Panc1 (cell line): ENCODE measurements at regions not wholly inside any gene's neighbourhood (a gene's known extent, or its start where the extent isn't known, plus 50 kb on each side); places are given as distances from the start of the nearest gene placed in this dataset.

Experiments used
- ATAC-seq: fragments of 200-7000 bp; cut with Tn5 transposase; 2 replicates; pipeline ENCODE4 v1.9.1; 2020; ENCODE audit warnings: mild to moderate bottlenecking, moderate library complexity
- BruUV-seq: library from RNA; stranded (reverse); fragments of 400-500 nt; replicated peaks from 2 replicates; lab custom pipeline; 2021; lab: Mats Ljungman, UMichigan
- CTCF ChIA-PET: fragments of 300-600 bp; sonication (Branson Sonifier 250); formaldehyde crosslinking; loops from one replicate; lab custom pipeline; 2022; ENCODE audit warnings: antibody characterized with exemption; lab: Charles Lee
- POLR2A ChIA-PET: fragments of 300-600 bp; sonication (Branson Sonifier 250); formaldehyde crosslinking; loops from one replicate; lab custom pipeline; 2022; ENCODE audit warnings: antibody characterized with exemption; lab: Charles Lee
- DNase-seq: peaks from one replicate; pipeline ENCODE4 v3.0.0-alpha.2; 2010; ENCODE audit warnings: low read depth, low spot score
- H3K27ac ChIP-seq: 2 replicates; pipeline ENCODE4 v1.5.1; 2011; ENCODE audit warnings: mild to moderate bottlenecking, low read length, inconsistent platforms
- H3K27me3 ChIP-seq: fragments of 200-500 bp; sonication (Bioruptor generic); 2 replicates; pipeline ENCODE4 v1.6.0; 2014; ENCODE audit warnings: low read length, inconsistent platforms; ENCODE audit not compliant: control insufficient read depth, insufficient read depth
- H3K36me3 ChIP-seq: fragments of 200-500 bp; sonication (Bioruptor generic); 2 replicates; pipeline ENCODE4 v1.5.1; 2014; ENCODE audit warnings: inconsistent platforms, mild to moderate bottlenecking, low read length, moderate library complexity; ENCODE audit not compliant: control insufficient read depth, insufficient read depth
- H3K4me1 ChIP-seq: 2 replicates; pipeline ENCODE4 v1.5.1; 2011; ENCODE audit warnings: inconsistent platforms, mild to moderate bottlenecking, low read length, moderate library complexity; ENCODE audit not compliant: control insufficient read depth, insufficient read depth
- H3K4me3 ChIP-seq, 2 experiments: 2 replicates each; pipeline ENCODE4 v1.5.1; 2011 to 2012; ENCODE audit warnings: low read depth in 2 of 2, low read length in 2 of 2, mild to moderate bottlenecking in 2 of 2, inconsistent platforms in 1 of 2, moderate library complexity in 1 of 2
- H3K9me3 ChIP-seq: fragments of 200-500 bp; sonication (Bioruptor generic); 2 replicates; pipeline ENCODE4 v1.5.1; 2014; ENCODE audit warnings: low read depth, mild to moderate bottlenecking, inconsistent platforms, low read length, moderate library complexity; ENCODE audit not compliant: control insufficient read depth, insufficient read depth
- CTCF ChIP-seq: fragments of 450-650 bp; IDR thresholded peaks from 2 replicates; pipeline ENCODE4 v1.5.1; 2017; ENCODE audit warnings: mild to moderate bottlenecking
- POLR2AphosphoS5 ChIP-seq: IDR thresholded peaks from 2 replicates; pipeline ENCODE4 v1.6.1; 2012; ENCODE audit warnings: mild to moderate bottlenecking, low read depth, low read length, moderate library complexity
- REST ChIP-seq, 2 experiments: IDR thresholded peaks; 2 replicates each; pipeline ENCODE4 v1.6.1; 2011 to 2012; ENCODE audit warnings: low read depth in 2 of 2, control low read depth in 1 of 2, low read length in 1 of 2, mild to moderate bottlenecking in 1 of 2, moderate library complexity in 1 of 2; ENCODE audit not compliant: insufficient read depth in 1 of 2
- SIN3A ChIP-seq: IDR thresholded peaks from 2 replicates; pipeline ENCODE4 v1.6.1; 2012; ENCODE audit warnings: low read depth, mild to moderate bottlenecking, low read length, moderate library complexity, borderline replicate concordance; ENCODE audit not compliant: insufficient read depth
- TCF7L2 ChIP-seq: IDR thresholded peaks from 2 replicates; pipeline ENCODE4 v1.6.1; 2011; ENCODE audit warnings: mild to moderate bottlenecking, low read depth, low read length, inconsistent platforms
- in situ Hi-C: cut with HindIII; loops from 2 replicates; pipeline ENCODE4 v1.10.0; 2016; ENCODE audit warnings: low sequenced_read_pairs, low pct_unique_long_range_greater_than_20kb
- intact Hi-C: fragments of 100-400 bp; cut with micrococcal nuclease; formaldehyde crosslinking; loops from one replicate; pipeline ENCODE4 v1.10.0; 2022; ENCODE audit not compliant: unreplicated experiment

GRCh38 chrX:437661-438390 lies 51.1 kb upstream of the PPP2R3B start:
- ChIA-PET POLR2A (no interaction called here), CTCF (no interaction called here)
- Histone ChIP-seq H3K36me3 (no peaks in the 10 kb centered on the region), H3K27me3 (no peaks in the 10 kb centered on the region), H3K9me3 (no peaks in the 10 kb centered on the region), H3K27ac (no peak overlapping the region), H3K4me1 (no peaks in the 10 kb centered on the region), H3K4me3 (no peak overlapping the region)
- no peak for ATAC-seq
- in situ Hi-C loops = no loop called here
- BruUV-seq = no TSS peak
- DNase-seq = no peak
- TF ChIP-seq POLR2AphosphoS5 (no peak), REST (IDR thresholded peaks at IDR 0.05; ENCODE audit: insufficient read depth in 1 of 2, low read depth in 2 of 2, low read length in 1 of 2) (no peak), SIN3A (no peak), CTCF (no peak), TCF7L2 (no peak)
- intact Hi-C loops = no loop called here

- POLR2A ChIA-PET = no interaction called here
- no peaks in the 10 kb centered on the region for H3K4me1 ChIP-seq
- in situ Hi-C loops (no loop called here), intact Hi-C loops (no loop called here)
- no peak for ATAC-seq
- H3K36me3 ChIP-seq = no peaks in the 10 kb centered on the region
- no peaks in the 10 kb centered on the region for H3K9me3 ChIP-seq
- no peak overlapping the region for H3K27ac ChIP-seq
- CTCF ChIA-PET = no interaction called here
- no peaks in the 10 kb centered on the region for H3K27me3 ChIP-seq
- TF ChIP-seq REST (IDR thresholded peaks at IDR 0.05; ENCODE audit: insufficient read depth in 1 of 2, low read depth in 2 of 2, low read length in 1 of 2) (no peak), CTCF (no peak), TCF7L2 (no peak), POLR2AphosphoS5 (no peak), SIN3A (no peak)
- DNase-seq = no peak
- BruUV-seq = no TSS peak
- no peak overlapping the region for H3K4me3 ChIP-seq
Observed at GRCh38 chrX:439241-439640, 52.5 kb upstream of the PPP2R3B start.
